ENCODE measurements at regions not wholly inside any gene's neighbourhood (a gene's known extent, or its start where the extent isn't known, plus 50 kb on each side); places are given as distances from the start of the nearest gene placed in this dataset.

- no peak for TF ChIP-seq CTCF (IDR thresholded peaks at IDR 0.05; ENCODE audit: extremely low read depth in 1 of 2, insufficient read depth in 1 of 2, low read depth in 1 of 2, low read length in 2 of 2)
- TF ChIP-seq POLR2AphosphoS5 (IDR thresholded peaks at IDR 0.05; ENCODE audit: insufficient read depth, low read depth, low read length), result no peak
- no peak for TF ChIP-seq POLR2A (IDR thresholded peaks at IDR 0.05; ENCODE audit: low read depth, low read length)
- TF ChIP-seq MYC (IDR thresholded peaks at IDR 0.05; ENCODE audit: low read depth, low read length), result no peak
- no peak for TF ChIP-seq EZH2 (IDR thresholded peaks at IDR 0.05; ENCODE audit: borderline replicate concordance, low read depth, low read length, severe bottlenecking)
- TF ChIP-seq JUN (IDR thresholded peaks at IDR 0.05; ENCODE audit: borderline replicate concordance, insufficient read depth, insufficient read length, low read depth), result no peak
- no peak for TF ChIP-seq MAX (IDR thresholded peaks at IDR 0.05; ENCODE audit: insufficient read depth, insufficient read length)
These were observed 1212.5 kb downstream of the GALC start for GRCh38 chr14:86780461-86780860.
